ENCODE measurements at regions not wholly inside any gene's neighbourhood (a gene's known extent, or its start where the extent isn't known, plus 50 kb on each side); places are given as distances from the start of the nearest gene placed in this dataset.

DNA sequence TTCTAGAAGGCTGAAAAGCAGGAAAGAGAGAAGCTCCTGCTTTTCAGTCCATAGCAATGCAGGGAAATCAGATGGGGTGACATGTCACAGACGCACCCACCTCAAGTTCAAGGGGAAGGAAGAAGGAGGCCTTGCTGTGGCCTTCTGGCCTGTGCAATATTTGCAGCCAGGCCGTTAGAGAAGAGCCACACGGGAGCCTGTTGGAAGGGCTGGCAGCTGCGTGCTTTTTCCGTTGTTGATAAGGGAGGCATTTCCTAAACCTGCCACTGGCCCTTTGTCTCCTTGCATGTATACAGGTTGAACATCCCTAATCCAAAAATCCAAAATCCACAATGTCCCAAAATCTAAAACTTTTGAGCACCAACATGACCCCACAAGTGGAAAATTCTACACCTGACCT lies 492.5 kb upstream of the ZMIZ1 start:
- no peak for TF ChIP-seq FOXP2 (optimal IDR thresholded peaks at IDR 0.05; ENCODE audit: borderline replicate concordance, extremely low read depth, extremely low read length, insufficient read depth)
- TF ChIP-seq TAF1 (IDR thresholded peaks at IDR 0.05; ENCODE audit: borderline replicate concordance, insufficient read depth, low read length) = no peak
- TF ChIP-seq, protein P1, sequence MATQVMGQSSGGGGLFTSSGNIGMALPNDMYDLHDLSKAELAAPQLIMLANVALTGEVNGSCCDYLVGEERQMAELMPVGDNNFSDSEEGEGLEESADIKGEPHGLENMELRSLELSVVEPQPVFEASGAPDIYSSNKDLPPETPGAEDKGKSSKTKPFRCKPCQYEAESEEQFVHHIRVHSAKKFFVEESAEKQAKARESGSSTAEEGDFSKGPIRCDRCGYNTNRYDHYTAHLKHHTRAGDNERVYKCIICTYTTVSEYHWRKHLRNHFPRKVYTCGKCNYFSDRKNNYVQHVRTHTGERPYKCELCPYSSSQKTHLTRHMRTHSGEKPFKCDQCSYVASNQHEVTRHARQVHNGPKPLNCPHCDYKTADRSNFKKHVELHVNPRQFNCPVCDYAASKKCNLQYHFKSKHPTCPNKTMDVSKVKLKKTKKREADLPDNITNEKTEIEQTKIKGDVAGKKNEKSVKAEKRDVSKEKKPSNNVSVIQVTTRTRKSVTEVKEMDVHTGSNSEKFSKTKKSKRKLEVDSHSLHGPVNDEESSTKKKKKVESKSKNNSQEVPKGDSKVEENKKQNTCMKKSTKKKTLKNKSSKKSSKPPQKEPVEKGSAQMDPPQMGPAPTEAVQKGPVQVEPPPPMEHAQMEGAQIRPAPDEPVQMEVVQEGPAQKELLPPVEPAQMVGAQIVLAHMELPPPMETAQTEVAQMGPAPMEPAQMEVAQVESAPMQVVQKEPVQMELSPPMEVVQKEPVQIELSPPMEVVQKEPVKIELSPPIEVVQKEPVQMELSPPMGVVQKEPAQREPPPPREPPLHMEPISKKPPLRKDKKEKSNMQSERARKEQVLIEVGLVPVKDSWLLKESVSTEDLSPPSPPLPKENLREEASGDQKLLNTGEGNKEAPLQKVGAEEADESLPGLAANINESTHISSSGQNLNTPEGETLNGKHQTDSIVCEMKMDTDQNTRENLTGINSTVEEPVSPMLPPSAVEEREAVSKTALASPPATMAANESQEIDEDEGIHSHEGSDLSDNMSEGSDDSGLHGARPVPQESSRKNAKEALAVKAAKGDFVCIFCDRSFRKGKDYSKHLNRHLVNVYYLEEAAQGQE (IDR thresholded peaks at IDR 0.05; ENCODE audit: insufficient read depth in 1 of 2, low read depth in 2 of 2, low read length in 2 of 2) = no peak
- no peak for TF ChIP-seq POLR2AphosphoS5 (IDR thresholded peaks at IDR 0.05; ENCODE audit: low read depth, low read length)
- no peak for TF ChIP-seq SIN3A (IDR thresholded peaks at IDR 0.05; ENCODE audit: borderline replicate concordance, insufficient read depth, low read length)

- TF ChIP-seq TAF1 (IDR thresholded peaks at IDR 0.05; ENCODE audit: borderline replicate concordance, insufficient read depth, low read length) = no peak
- no peak for TF ChIP-seq FOXP2 (optimal IDR thresholded peaks at IDR 0.05; ENCODE audit: borderline replicate concordance, extremely low read depth, extremely low read length, insufficient read depth)
- TF ChIP-seq SIN3A (IDR thresholded peaks at IDR 0.05; ENCODE audit: borderline replicate concordance, insufficient read depth, low read length) = no peak
- TF ChIP-seq POLR2AphosphoS5 (IDR thresholded peaks at IDR 0.05; ENCODE audit: low read depth, low read length) = no peak
- TF ChIP-seq, protein P1 (IDR thresholded peaks at IDR 0.05; ENCODE audit: insufficient read depth in 1 of 2, low read depth in 2 of 2, low read length in 2 of 2) = no peak
Measured at GRCh38 chr10:78577712-78578111, 491.1 kb upstream of the ZMIZ1 start.

- TF ChIP-seq TAF1 (IDR thresholded peaks at IDR 0.05; ENCODE audit: borderline replicate concordance, insufficient read depth, low read length) (no peak), POLR2AphosphoS5 (IDR thresholded peaks at IDR 0.05; ENCODE audit: low read depth, low read length) (no peak), FOXP2 (optimal IDR thresholded peaks at IDR 0.05; ENCODE audit: borderline replicate concordance, extremely low read depth, extremely low read length, insufficient read depth) (no peak), SIN3A (IDR thresholded peaks at IDR 0.05; ENCODE audit: borderline replicate concordance, insufficient read depth, low read length) (no peak)
- TF ChIP-seq, protein P1 (IDR thresholded peaks at IDR 0.05; ENCODE audit: insufficient read depth in 1 of 2, low read depth in 2 of 2, low read length in 2 of 2) = no peak
Measured at GRCh38 chr10:78578929-78579328, 489.8 kb upstream of the ZMIZ1 start.

GRCh38 chr10:78579576-78579975 lies 489.2 kb upstream of the ZMIZ1 start:
- no peak for TF ChIP-seq TAF1 (IDR thresholded peaks at IDR 0.05; ENCODE audit: borderline replicate concordance, insufficient read depth, low read length)
- no peak for TF ChIP-seq POLR2AphosphoS5 (IDR thresholded peaks at IDR 0.05; ENCODE audit: low read depth, low read length)
- TF ChIP-seq SIN3A (IDR thresholded peaks at IDR 0.05; ENCODE audit: borderline replicate concordance, insufficient read depth, low read length) = no peak
- no peak for TF ChIP-seq FOXP2 (optimal IDR thresholded peaks at IDR 0.05; ENCODE audit: borderline replicate concordance, extremely low read depth, extremely low read length, insufficient read depth)
- TF ChIP-seq, protein P1 (IDR thresholded peaks at IDR 0.05; ENCODE audit: insufficient read depth in 1 of 2, low read depth in 2 of 2, low read length in 2 of 2) = no peak

DNA sequence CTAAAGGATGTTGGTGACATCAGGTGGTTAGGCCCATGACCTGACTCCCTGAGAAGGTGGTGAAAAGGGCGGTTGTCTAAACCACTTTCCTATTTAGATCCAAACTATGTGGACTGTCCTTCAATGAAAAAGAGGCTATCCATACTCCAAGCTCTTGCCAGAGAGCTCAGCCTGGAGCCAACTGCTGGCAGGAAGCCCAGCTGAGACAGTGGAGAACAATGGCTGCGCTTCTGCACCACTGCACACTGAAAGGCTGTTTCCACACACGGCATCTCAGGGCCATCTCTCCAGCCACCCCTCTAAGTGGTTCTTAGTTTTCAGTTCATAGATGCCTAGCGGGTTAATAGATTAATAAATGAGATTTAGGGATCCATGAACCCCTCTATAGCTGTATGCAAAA lies 488.8 kb upstream of the ZMIZ1 start:
- no peak for TF ChIP-seq FOXP2 (optimal IDR thresholded peaks at IDR 0.05; ENCODE audit: borderline replicate concordance, extremely low read depth, extremely low read length, insufficient read depth)
- no peak for TF ChIP-seq POLR2AphosphoS5 (IDR thresholded peaks at IDR 0.05; ENCODE audit: low read depth, low read length)
- TF ChIP-seq, protein P1 (IDR thresholded peaks at IDR 0.05; ENCODE audit: insufficient read depth in 1 of 2, low read depth in 2 of 2, low read length in 2 of 2) = no peak
- TF ChIP-seq TAF1 (IDR thresholded peaks at IDR 0.05; ENCODE audit: borderline replicate concordance, insufficient read depth, low read length) = no peak
- no peak for TF ChIP-seq SIN3A (IDR thresholded peaks at IDR 0.05; ENCODE audit: borderline replicate concordance, insufficient read depth, low read length)
